ENCODE measurements at regions not wholly inside any gene's neighbourhood (a gene's known extent, or its start where the extent isn't known, plus 50 kb on each side); places are given as distances from the start of the nearest gene placed in this dataset.

DNA sequence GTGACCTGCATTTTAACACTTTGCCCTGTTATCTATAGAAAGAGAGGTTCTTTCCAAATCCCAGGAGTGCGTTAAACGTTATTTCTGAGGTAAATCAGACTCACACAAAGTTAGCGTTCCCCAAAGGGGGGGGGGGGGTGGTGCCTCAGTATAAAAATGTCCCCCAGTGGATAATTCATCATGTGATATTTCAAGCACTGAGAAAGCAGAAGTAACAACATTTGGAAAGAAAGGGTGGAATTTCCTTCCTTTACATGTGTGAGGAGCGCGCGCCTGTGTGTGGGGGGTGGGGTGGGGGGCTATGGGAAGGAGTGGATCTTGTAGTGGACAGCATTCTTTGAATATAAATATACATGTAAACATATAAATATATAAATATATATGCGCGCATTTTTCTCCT lies 630.9 kb downstream of the NYAP2 start (continued):
- no peak for TF ChIP-seq AEBP2 (tag by site-specific recombination; IDR thresholded peaks at IDR 0.05; ENCODE audit: borderline replicate concordance)
- no peak for TF ChIP-seq MYNN (tag by site-specific recombination; IDR thresholded peaks at IDR 0.05; ENCODE audit: borderline replicate concordance)

DNA sequence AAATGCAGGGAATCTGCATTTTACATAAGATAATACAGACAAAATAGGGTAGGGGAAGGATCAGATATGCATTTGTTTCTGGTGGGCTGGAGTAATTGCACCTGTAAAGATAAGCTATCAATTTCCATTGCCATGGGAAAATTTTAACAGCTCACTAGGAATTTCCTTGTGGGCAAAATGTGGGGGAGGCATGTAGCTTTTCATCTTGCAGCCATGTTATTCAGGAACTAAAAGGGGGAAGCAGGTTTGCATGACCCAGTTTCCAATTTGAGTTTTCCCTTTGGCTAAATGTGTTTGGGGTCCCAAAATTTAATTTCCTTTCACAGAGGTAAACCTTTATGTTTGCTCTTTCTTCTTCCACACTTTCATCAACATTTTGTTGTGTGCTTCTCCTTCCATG lies 624.4 kb downstream of the NYAP2 start:
- ChIA-PET CTCF (interaction anchor here (0.6 kb wide), 2 partner anchors 292 to 1035 kb away, joined by 3 read pairs; no protein-coding TSS in a partner anchor), POLR2A (no interaction called here)
- no peak overlapping the region for H3K4me3 ChIP-seq (ENCODE audit: low read depth, low read length)
- no peaks in the 10 kb centered on the region for H3K36me3 ChIP-seq (ENCODE audit: control insufficient read depth in 2 of 2, insufficient read depth in 1 of 2, low read length in 2 of 2)
- no peaks in the 10 kb centered on the region for H3K4me1 ChIP-seq (ENCODE audit: control insufficient read depth, insufficient read depth, low read length)
- no peaks in the 10 kb centered on the region for H3K9me3 ChIP-seq (ENCODE audit: control insufficient read depth, insufficient read depth, low read depth, low read length)
- TF ChIP-seq ZNF26 (tag by site-specific recombination; IDR thresholded peaks at IDR 0.05) (no peak), ZNF350 (tag by site-specific recombination; IDR thresholded peaks at IDR 0.05) (no peak), ZNF248 (tag by site-specific recombination; IDR thresholded peaks at IDR 0.05) (no peak)
- TF ChIP-seq, protein P1, sequence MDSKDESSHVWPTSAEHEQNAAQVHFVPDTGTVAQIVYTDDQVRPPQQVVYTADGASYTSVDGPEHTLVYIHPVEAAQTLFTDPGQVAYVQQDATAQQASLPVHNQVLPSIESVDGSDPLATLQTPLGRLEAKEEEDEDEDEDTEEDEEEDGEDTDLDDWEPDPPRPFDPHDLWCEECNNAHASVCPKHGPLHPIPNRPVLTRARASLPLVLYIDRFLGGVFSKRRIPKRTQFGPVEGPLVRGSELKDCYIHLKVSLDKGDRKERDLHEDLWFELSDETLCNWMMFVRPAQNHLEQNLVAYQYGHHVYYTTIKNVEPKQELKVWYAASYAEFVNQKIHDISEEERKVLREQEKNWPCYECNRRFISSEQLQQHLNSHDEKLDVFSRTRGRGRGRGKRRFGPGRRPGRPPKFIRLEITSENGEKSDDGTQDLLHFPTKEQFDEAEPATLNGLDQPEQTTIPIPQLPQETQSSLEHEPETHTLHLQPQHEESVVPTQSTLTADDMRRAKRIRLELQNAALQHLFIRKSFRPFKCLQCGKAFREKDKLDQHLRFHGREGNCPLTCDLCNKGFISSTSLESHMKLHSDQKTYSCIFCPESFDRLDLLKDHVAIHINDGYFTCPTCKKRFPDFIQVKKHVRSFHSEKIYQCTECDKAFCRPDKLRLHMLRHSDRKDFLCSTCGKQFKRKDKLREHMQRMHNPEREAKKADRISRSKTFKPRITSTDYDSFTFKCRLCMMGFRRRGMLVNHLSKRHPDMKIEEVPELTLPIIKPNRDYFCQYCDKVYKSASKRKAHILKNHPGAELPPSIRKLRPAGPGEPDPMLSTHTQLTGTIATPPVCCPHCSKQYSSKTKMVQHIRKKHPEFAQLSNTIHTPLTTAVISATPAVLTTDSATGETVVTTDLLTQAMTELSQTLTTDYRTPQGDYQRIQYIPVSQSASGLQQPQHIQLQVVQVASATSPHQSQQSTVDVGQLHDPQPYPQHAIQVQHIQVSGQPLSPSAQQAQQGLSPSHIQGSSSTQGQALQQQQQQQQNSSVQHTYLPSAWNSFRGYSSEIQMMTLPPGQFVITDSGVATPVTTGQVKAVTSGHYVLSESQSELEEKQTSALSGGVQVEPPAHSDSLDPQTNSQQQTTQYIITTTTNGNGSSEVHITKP (tag by site-specific recombination; IDR thresholded peaks at IDR 0.05), result no peak
- H3K27ac ChIP-seq (ENCODE audit: extremely low read depth, low read depth, low read length), result no peak overlapping the region

DNA sequence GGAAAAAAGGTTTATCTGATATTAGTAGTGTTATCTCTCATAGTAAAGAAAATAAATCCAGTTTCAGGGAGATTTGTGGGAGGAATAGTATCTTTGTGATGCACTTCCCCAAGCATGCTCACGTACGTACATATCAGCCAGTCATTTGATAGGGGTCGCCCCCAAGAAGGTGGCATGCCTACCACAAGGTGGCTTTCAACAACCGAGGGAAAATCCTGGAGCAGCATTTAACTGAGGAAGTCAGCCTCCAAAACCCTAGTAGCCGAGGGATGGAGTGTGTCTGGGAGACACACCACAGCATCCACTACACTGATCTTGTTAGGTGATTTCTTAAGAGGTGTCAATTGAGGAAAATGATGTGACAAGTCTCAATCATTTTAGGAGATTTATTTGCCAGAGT lies 623.9 kb downstream of the NYAP2 start:
- Histone ChIP-seq H3K4me1 (ENCODE audit: control insufficient read depth, insufficient read depth, low read length) (no peaks in the 10 kb centered on the region), H3K36me3 (ENCODE audit: control insufficient read depth in 2 of 2, insufficient read depth in 1 of 2, low read length in 2 of 2) (no peaks in the 10 kb centered on the region), H3K27ac (ENCODE audit: extremely low read depth, low read depth, low read length) (no peak overlapping the region), H3K9me3 (ENCODE audit: control insufficient read depth, insufficient read depth, low read depth, low read length) (no peaks in the 10 kb centered on the region), H3K4me3 (ENCODE audit: low read depth, low read length) (no peak overlapping the region)
- ChIA-PET POLR2A (no interaction called here), CTCF (interaction anchor here (0.6 kb wide), 4 partner anchors 82 to 1034 kb away, joined by 3 to 4 read pairs (median 3); no protein-coding TSS in a partner anchor)
- no peak for TF ChIP-seq ZNF704 (tag by site-specific recombination; IDR thresholded peaks at IDR 0.05)

DNA sequence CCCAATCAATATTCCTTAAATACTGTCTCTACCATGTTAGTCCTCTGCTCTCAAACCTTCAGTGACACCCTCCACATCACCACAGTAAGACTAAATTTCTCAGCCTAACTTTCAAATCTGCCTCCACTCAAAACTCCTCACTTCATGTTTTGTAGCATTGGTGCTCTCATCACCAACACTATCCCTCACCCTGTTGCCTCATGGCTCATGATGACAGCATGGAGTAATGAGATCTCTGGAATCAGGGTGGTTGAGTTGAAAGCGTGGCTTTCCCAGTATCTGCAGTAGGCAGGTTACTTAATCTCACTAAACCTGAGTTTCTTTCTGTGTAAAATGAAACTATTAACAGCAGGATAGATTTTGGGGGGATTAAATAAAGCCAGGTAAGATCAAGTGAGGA lies 621.4 kb downstream of the NYAP2 start:
- no peaks in the 10 kb centered on the region for H3K4me1 ChIP-seq (ENCODE audit: control insufficient read depth, insufficient read depth, low read length)
- TF ChIP-seq ZNF174 (tag by site-specific recombination; IDR thresholded peaks at IDR 0.05), result no peak
- H3K27ac ChIP-seq (ENCODE audit: extremely low read depth, low read depth, low read length), result no peak overlapping the region
- no peaks in the 10 kb centered on the region for H3K36me3 ChIP-seq (ENCODE audit: control insufficient read depth in 2 of 2, insufficient read depth in 1 of 2, low read length in 2 of 2)
- ChIA-PET CTCF (no interaction called here), POLR2A (no interaction called here)
- no peak overlapping the region for H3K4me3 ChIP-seq (ENCODE audit: low read depth, low read length)
- no peaks in the 10 kb centered on the region for H3K9me3 ChIP-seq (ENCODE audit: control insufficient read depth, insufficient read depth, low read depth, low read length)
